Peyer's patch (tissue), 4 donors: ENCODE measurements at regions not wholly inside any gene's neighbourhood (a gene's known extent, or its start where the extent isn't known, plus 50 kb on each side); places are given as distances from the start of the nearest gene placed in this dataset.

Experiments used
- POLR2A ChIP-seq, 2 donors: fragments of 450-650 bp; IDR thresholded peaks; one replicate each; pipeline ENCODE4 v1.5.1; 2017; ENCODE audit warnings: antibody characterized with exemption in 2 of 2, mild to moderate bottlenecking in 2 of 2, moderate library complexity in 2 of 2
- TF ChIP-seq, protein P1 (sequence below), 6 experiments: fragments of 450-650 bp in 4 of 6; fragments of 200-600 bp in 2 of 6; sonication (generic) in 1 of 6; IDR thresholded peaks; one replicate each; pipeline ENCODE4 v1.5.1; 2017 to 2019; ENCODE audit warnings: antibody characterized with exemption in 6 of 6, mild to moderate bottlenecking in 3 of 6, moderate library complexity in 1 of 6

DNA sequence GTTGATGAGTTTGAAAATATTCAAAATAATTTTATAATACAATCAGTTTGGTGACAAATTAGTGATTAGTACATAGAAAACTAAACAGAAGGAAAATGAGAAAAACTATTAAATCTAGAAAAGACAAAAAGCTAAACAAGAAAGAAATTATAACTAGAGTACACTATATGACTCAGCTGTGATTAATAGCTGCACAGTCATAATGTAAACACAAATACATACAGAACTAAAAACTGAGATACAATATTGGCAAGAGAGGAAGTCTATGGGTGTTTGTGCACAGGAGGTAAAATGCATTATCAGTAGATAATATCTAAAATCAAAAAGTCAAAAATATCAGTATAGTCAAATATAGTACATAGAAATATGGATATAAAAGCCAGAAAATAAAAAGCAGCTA, 80.7 kb upstream of the PCSK6 start:
- TF ChIP-seq, protein P1, sequence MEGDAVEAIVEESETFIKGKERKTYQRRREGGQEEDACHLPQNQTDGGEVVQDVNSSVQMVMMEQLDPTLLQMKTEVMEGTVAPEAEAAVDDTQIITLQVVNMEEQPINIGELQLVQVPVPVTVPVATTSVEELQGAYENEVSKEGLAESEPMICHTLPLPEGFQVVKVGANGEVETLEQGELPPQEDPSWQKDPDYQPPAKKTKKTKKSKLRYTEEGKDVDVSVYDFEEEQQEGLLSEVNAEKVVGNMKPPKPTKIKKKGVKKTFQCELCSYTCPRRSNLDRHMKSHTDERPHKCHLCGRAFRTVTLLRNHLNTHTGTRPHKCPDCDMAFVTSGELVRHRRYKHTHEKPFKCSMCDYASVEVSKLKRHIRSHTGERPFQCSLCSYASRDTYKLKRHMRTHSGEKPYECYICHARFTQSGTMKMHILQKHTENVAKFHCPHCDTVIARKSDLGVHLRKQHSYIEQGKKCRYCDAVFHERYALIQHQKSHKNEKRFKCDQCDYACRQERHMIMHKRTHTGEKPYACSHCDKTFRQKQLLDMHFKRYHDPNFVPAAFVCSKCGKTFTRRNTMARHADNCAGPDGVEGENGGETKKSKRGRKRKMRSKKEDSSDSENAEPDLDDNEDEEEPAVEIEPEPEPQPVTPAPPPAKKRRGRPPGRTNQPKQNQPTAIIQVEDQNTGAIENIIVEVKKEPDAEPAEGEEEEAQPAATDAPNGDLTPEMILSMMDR (IDR thresholded peaks at IDR 0.05) = no peak
- no peak for TF ChIP-seq POLR2A (IDR thresholded peaks at IDR 0.05)
